HFF-Myc (cell line): ENCODE measurements at regions not wholly inside any gene's neighbourhood (a gene's known extent, or its start where the extent isn't known, plus 50 kb on each side); places are given as distances from the start of the nearest gene placed in this dataset.
"Not testable (repeated sequence)": the region's sequence is repeated elsewhere in the genome, so short reads cannot be mapped to it uniquely, and the experiment has no call there.

Experiments
- DNase-seq: peaks from one replicate; pipeline ENCODE4 v3.0.0-alpha.2; 2011; ENCODE audit warnings: low read depth; ENCODE audit errors: extremely low read depth
- H3K4me3 ChIP-seq: replicated peaks from 2 replicates; pipeline ENCODE4 v1.5.1; 2011; ENCODE audit warnings: low read depth, mild to moderate bottlenecking, control low read depth, low read length
- CTCF ChIP-seq: IDR thresholded peaks from 2 replicates; pipeline ENCODE4 v1.5.1; 2012; ENCODE audit warnings: mild to moderate bottlenecking, low read depth, low read length, control low read depth; ENCODE audit errors: missing control alignments

GRCh38 chr5:153373130-153373498 lies 117.4 kb upstream of the GRIA1 start:
- DNase-seq = no peak
- TF ChIP-seq CTCF = no peak
- H3K4me3 ChIP-seq = no peak overlapping the region

- DNase-seq = not testable (repeated sequence)
These were observed 108.8 kb upstream of the GRIA1 start for GRCh38 chr5:153381630-153382029.

GRCh38 chr5:153390569-153390968 lies 99.9 kb upstream of the GRIA1 start:
- no peak for DNase-seq
- no peak overlapping the region for H3K4me3 ChIP-seq
- TF ChIP-seq CTCF = no peak

More at GRCh38 chr5:153381630-153382029, 108.8 kb upstream of the GRIA1 start:
- not testable (repeated sequence) for H3K4me3 ChIP-seq

GRCh38 chr5:153399595-153399994 lies 90.9 kb upstream of the GRIA1 start:
- DNase-seq = no peak
- no peak for TF ChIP-seq CTCF
- no peak overlapping the region for H3K4me3 ChIP-seq

GRCh38 chr5:153400931-153401330 lies 89.5 kb upstream of the GRIA1 start:
- no peak for DNase-seq
- no peak for TF ChIP-seq CTCF
- no peak overlapping the region for H3K4me3 ChIP-seq

GRCh38 chr5:153402550-153402949 lies 87.9 kb upstream of the GRIA1 start:
- no peak overlapping the region for H3K4me3 ChIP-seq
- TF ChIP-seq CTCF = no peak
- DNase-seq = peak; percentile 14

GRCh38 chr5:153403470-153403869 lies 87.0 kb upstream of the GRIA1 start:
- no peak for DNase-seq
- no peak for TF ChIP-seq CTCF
- H3K4me3 ChIP-seq = no peak overlapping the region
